Natural killer cell (primary cell): ENCODE measurements at regions not wholly inside any gene's neighbourhood (a gene's known extent, or its start where the extent isn't known, plus 50 kb on each side); places are given as distances from the start of the nearest gene placed in this dataset.

Experiments used
- ATAC-seq, 3 donors: fragments of 150-1000 bp in 2 of 3; fragments of 200-7000 bp in 1 of 3; cut with Tn5 transposase; 1 replicate in 1 of 3; 2 replicates in 2 of 3; pipeline ENCODE4 v1.10.0; 2021; ENCODE audit warnings: mild to moderate bottlenecking in 2 of 3, moderate library complexity in 2 of 3
- DNase-seq, 2 donors: peaks; one replicate each; pipeline versions ENCODE4 v3.0.0 to v3.0.0-alpha.2; 2013 to 2021; ENCODE audit warnings: mixed read lengths in 1 of 2
- H3K27ac ChIP-seq: one replicate; pipeline ENCODE4 v1.5.1; 2013; ENCODE audit warnings: mild to moderate bottlenecking, low read length
- H3K27me3 ChIP-seq: one replicate; pipeline ENCODE4 v1.6.1; 2013; ENCODE audit warnings: low read length; ENCODE audit not compliant: control insufficient read depth, insufficient read depth
- H3K36me3 ChIP-seq: one replicate; pipeline ENCODE4 v1.6.1; 2013; ENCODE audit warnings: low read length; ENCODE audit not compliant: control insufficient read depth, insufficient read depth
- H3K4me1 ChIP-seq: one replicate; pipeline ENCODE4 v1.6.1; 2013; ENCODE audit warnings: low read length; ENCODE audit not compliant: control insufficient read depth, insufficient read depth
- H3K4me3 ChIP-seq: one replicate; pipeline ENCODE4 v1.5.1; 2013; ENCODE audit warnings: low read length
- H3K9me3 ChIP-seq: one replicate; pipeline ENCODE4 v1.6.1; 2013; ENCODE audit warnings: low read length; ENCODE audit not compliant: control insufficient read depth, insufficient read depth
- H3K27ac Mint-ChIP-seq, 2 donors: one replicate each; pipeline ENCODE4 v1.8.0; 2022; ENCODE audit warnings: mild to moderate bottlenecking in 2 of 2, mixed read lengths in 2 of 2, moderate library complexity in 1 of 2
- H3K27me3 Mint-ChIP-seq, 2 donors: one replicate each; pipeline ENCODE4 v1.8.0; 2022; ENCODE audit warnings: low read depth in 2 of 2, mixed read lengths in 2 of 2
- H3K36me3 Mint-ChIP-seq: one replicate; pipeline ENCODE4 v1.8.0; 2022; ENCODE audit warnings: mixed read lengths
- H3K4me1 Mint-ChIP-seq, 2 donors: one replicate each; pipeline ENCODE4 v1.8.0; 2022; ENCODE audit warnings: mixed read lengths in 2 of 2
- H3K4me3 Mint-ChIP-seq: one replicate; pipeline ENCODE4 v1.8.0; 2022; ENCODE audit warnings: mild to moderate bottlenecking, moderate library complexity, mixed read lengths
- H3K9me3 Mint-ChIP-seq, 2 donors: one replicate each; pipeline ENCODE4 v1.8.0; 2022; ENCODE audit warnings: mixed read lengths in 2 of 2
- CTCF ChIP-seq: fragments of 200-600 bp; IDR thresholded peaks from one replicate; pipeline ENCODE4 v1.8.0; 2022; ENCODE audit warnings: antibody characterized with exemption
- WGBS: methylation state at CpG from one replicate; pipeline ENCODE4 v1.1.7; 2013; ENCODE audit warnings: missing lambda C conversion rate; ENCODE audit not compliant: insufficient coverage; 5-methylcytosine and 5-hydroxymethylcytosine counted together
- intact Hi-C: fragments of 100-400 bp; cut with micrococcal nuclease; formaldehyde crosslinking; loops from one replicate; pipeline ENCODE4 v1.14.2; 2022

- ATAC-seq (no peak), DNase-seq (no peak)
- H3K4me3 Mint-ChIP-seq: no peak overlapping the region
- Histone ChIP-seq H3K4me1 (no peaks in the 10 kb centered on the region), H3K4me3 (no peak overlapping the region), H3K27ac (no peak overlapping the region), H3K27me3 (no peaks in the 10 kb centered on the region), H3K36me3 (no peaks in the 10 kb centered on the region), H3K9me3 (no peaks in the 10 kb centered on the region)
- H3K27ac Mint-ChIP-seq: no peak overlapping the region
- peaks cover 3 to 10% of the 10 kb centered on the region in 2 donors for H3K9me3 Mint-ChIP-seq
- no peaks in the 10 kb centered on the region for H3K27me3 Mint-ChIP-seq
- no peaks in the 10 kb centered on the region for H3K4me1 Mint-ChIP-seq
- TF ChIP-seq CTCF: no peak
- intact Hi-C loops: no loop called here
- 77% methylated on average over 2 of the region's 3 CpGs for WGBS
- H3K36me3 Mint-ChIP-seq: no peaks in the 10 kb centered on the region
Observed at GRCh38 chr12:39062266-39062996, 157.0 kb upstream of the CPNE8 start.

GRCh38 chr12:39061576-39061975 lies 156.2 kb upstream of the CPNE8 start:
- TF ChIP-seq CTCF: no peak
- WGBS: 91% methylated on average over 6 of the region's 7 CpGs
- H3K36me3 ChIP-seq: no peaks in the 10 kb centered on the region
- no peak for ATAC-seq
- intact Hi-C loops: no loop called here
- H3K27ac Mint-ChIP-seq: no peak overlapping the region
- peaks cover 7 to 10% of the 10 kb centered on the region in 2 donors for H3K9me3 Mint-ChIP-seq
- no peak for DNase-seq
- no peaks in the 10 kb centered on the region for H3K4me1 ChIP-seq
- no peaks in the 10 kb centered on the region for H3K36me3 Mint-ChIP-seq
- no peaks in the 10 kb centered on the region for H3K9me3 ChIP-seq
- H3K27me3 ChIP-seq: no peaks in the 10 kb centered on the region
- H3K4me3 ChIP-seq: no peak overlapping the region
- H3K27ac ChIP-seq: no peak overlapping the region
- no peak overlapping the region for H3K4me3 Mint-ChIP-seq
- H3K27me3 Mint-ChIP-seq: no peaks in the 10 kb centered on the region
- H3K4me1 Mint-ChIP-seq: no peaks in the 10 kb centered on the region

GRCh38 chr12:39048395-39048794 lies 143.0 kb upstream of the CPNE8 start:
- DNase-seq (no peak), ATAC-seq (no peak)
- no peaks in the 10 kb centered on the region for H3K4me1 ChIP-seq
- H3K4me3 ChIP-seq: no peak overlapping the region
- H3K27me3 ChIP-seq: no peaks in the 10 kb centered on the region
- no peaks in the 10 kb centered on the region for H3K36me3 ChIP-seq
- no peaks in the 10 kb centered on the region for H3K4me1 Mint-ChIP-seq
- no peaks in the 10 kb centered on the region for H3K36me3 Mint-ChIP-seq
- no peak overlapping the region for H3K27ac Mint-ChIP-seq
- intact Hi-C loops: no loop called here
- no peaks in the 10 kb centered on the region for H3K9me3 ChIP-seq
- no peak overlapping the region for H3K4me3 Mint-ChIP-seq
- TF ChIP-seq CTCF: no peak
- H3K27ac ChIP-seq: no peak overlapping the region
- no peaks in the 10 kb centered on the region for H3K27me3 Mint-ChIP-seq
- peaks cover 3 to 5% of the 10 kb centered on the region in 2 donors for H3K9me3 Mint-ChIP-seq
